Testis (tissue), 2 donors: ENCODE measurements at regions not wholly inside any gene's neighbourhood (a gene's known extent, or its start where the extent isn't known, plus 50 kb on each side); places are given as distances from the start of the nearest gene placed in this dataset.

Source experiments
- POLR2A ChIP-seq: fragments of 450-650 bp; IDR thresholded peaks from one replicate; pipeline ENCODE4 v1.6.1; 2017; ENCODE audit warnings: antibody characterized with exemption, mild to moderate bottlenecking, moderate library complexity
- TF ChIP-seq, protein P1 (sequence below), 3 experiments: fragments of 450-650 bp in 2 of 3; fragments of 200-600 bp in 1 of 3; sonication (generic) in 1 of 3; IDR thresholded peaks; one replicate each; pipeline ENCODE4 v1.5.1; 2016 to 2019; ENCODE audit warnings: antibody characterized with exemption in 3 of 3, mild to moderate bottlenecking in 2 of 3, moderate library complexity in 1 of 3

GRCh38 chr5:3153906-3154305 is 402.4 kb upstream of the IRX2 start:
- TF ChIP-seq, protein P1, sequence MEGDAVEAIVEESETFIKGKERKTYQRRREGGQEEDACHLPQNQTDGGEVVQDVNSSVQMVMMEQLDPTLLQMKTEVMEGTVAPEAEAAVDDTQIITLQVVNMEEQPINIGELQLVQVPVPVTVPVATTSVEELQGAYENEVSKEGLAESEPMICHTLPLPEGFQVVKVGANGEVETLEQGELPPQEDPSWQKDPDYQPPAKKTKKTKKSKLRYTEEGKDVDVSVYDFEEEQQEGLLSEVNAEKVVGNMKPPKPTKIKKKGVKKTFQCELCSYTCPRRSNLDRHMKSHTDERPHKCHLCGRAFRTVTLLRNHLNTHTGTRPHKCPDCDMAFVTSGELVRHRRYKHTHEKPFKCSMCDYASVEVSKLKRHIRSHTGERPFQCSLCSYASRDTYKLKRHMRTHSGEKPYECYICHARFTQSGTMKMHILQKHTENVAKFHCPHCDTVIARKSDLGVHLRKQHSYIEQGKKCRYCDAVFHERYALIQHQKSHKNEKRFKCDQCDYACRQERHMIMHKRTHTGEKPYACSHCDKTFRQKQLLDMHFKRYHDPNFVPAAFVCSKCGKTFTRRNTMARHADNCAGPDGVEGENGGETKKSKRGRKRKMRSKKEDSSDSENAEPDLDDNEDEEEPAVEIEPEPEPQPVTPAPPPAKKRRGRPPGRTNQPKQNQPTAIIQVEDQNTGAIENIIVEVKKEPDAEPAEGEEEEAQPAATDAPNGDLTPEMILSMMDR (IDR thresholded peaks at IDR 0.05): no peak
- TF ChIP-seq POLR2A: no peak
